ENCODE measurements at regions not wholly inside any gene's neighbourhood (a gene's known extent, or its start where the extent isn't known, plus 50 kb on each side); places are given as distances from the start of the nearest gene placed in this dataset.

DNA sequence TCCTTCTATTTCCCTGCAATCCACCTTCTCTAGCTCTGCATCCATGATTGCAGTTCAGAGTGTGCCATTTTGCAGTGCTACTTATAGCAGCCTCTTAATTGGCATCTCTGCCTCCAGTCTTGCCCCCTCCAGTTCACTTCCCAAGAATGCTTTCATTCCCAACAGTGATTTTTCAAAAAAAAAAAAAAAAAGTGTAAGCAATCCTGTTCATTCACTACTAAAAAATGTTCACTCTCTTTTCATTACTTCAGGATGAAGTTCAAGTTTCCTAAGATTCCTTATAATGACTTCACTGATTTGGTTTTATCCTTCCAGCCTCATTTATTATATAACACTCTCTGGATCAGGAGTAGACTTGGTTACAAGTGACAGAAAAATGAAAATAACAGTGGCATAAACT is 124.7 kb upstream of the LNX1 start:
- no peak overlapping the region for H2AFZ ChIP-seq (ENCODE audit: insufficient read depth, low read depth, low read length, poor library complexity, severe bottlenecking)
- peaks cover 0 to 3% (median 3%) of the 10 kb centered on the region in 3 donors for H3K27me3 Mint-ChIP-seq (ENCODE audit: low read depth in 3 of 3)

DNA sequence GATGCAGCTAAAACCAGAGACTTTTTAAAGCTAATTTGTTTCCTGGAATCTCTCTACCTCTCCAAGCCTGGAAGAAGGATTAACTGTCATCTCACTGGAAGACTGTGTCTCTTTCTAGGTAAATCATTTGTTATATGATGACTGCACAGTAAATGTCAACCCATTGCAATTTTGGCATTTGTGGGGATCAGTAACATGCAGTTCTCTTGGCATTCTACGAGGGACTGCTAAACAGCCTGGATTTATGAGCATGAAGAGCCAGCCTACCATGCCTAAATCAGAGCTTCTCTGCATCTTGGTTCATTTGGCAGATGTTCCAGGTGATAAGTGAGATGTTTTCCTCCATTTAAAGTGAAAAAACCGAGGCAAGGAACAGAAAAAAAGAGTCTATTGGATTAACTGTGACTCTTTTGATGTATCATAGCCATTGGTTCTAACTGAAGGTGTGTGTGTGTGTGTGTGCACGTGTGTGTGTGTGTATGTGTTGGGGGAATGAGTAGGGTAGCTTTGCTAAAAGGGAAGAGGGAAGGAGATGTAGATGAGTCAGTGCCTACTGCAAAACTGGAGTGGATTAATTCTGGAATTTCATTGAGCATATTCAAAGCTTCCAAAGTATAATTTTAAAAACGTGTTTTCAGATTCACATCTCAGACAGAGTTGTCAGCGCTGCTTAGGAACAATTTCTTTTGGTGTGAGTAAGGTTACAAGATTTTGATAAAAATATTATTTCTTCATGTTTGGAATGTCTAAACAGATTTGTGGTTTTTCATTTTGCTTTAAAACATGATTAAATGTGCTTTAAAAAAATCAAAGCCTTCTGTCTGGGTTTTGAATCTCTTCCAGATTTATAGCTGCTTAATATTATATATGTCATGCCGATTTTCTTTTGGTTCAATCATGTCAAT is 123.2 kb upstream of the LNX1 start:
- H3K4me1 ChIP-seq (ENCODE audit: control insufficient read depth in 1 of 2, insufficient read depth in 2 of 2, low read length in 2 of 2), result peaks cover 5 to 16% of the 10 kb centered on the region in 2 donors
- no peaks in the 10 kb centered on the region for H3K9me3 ChIP-seq (replicated peaks in 1 of 2; ENCODE audit: control insufficient read depth in 1 of 2, insufficient read depth in 1 of 2, low read length in 2 of 2)
- H3K36me3 ChIP-seq (replicated peaks in 1 of 2; ENCODE audit: control insufficient read depth in 1 of 2, insufficient read depth in 2 of 2, low read length in 2 of 2), result no peaks in the 10 kb centered on the region
- Mint-ChIP-seq H3K27me3 (ENCODE audit: low read depth in 3 of 3) (peaks cover 0 to 3% (median 2%) of the 10 kb centered on the region in 3 donors), H3K9me3 (no peaks in the 10 kb centered on the region), H3K4me3 (no peak overlapping the region), H3K27ac (no peak overlapping the region), H3K4me1 (peaks cover 16% of the 10 kb centered on the region), H3K36me3 (no peaks in the 10 kb centered on the region)
- WGBS (ENCODE audit: insufficient coverage), result 51% methylated on average over 3 of the region's 6 CpGs
- H3K27me3 ChIP-seq (ENCODE audit: control insufficient read depth in 2 of 2, insufficient read depth in 2 of 2, low read length in 2 of 2), result no peaks in the 10 kb centered on the region
- TF ChIP-seq, protein P1, sequence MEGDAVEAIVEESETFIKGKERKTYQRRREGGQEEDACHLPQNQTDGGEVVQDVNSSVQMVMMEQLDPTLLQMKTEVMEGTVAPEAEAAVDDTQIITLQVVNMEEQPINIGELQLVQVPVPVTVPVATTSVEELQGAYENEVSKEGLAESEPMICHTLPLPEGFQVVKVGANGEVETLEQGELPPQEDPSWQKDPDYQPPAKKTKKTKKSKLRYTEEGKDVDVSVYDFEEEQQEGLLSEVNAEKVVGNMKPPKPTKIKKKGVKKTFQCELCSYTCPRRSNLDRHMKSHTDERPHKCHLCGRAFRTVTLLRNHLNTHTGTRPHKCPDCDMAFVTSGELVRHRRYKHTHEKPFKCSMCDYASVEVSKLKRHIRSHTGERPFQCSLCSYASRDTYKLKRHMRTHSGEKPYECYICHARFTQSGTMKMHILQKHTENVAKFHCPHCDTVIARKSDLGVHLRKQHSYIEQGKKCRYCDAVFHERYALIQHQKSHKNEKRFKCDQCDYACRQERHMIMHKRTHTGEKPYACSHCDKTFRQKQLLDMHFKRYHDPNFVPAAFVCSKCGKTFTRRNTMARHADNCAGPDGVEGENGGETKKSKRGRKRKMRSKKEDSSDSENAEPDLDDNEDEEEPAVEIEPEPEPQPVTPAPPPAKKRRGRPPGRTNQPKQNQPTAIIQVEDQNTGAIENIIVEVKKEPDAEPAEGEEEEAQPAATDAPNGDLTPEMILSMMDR (IDR thresholded peaks at IDR 0.05), result no peak
- intact Hi-C loops (cut with micrococcal nuclease), result no loop called here
- no peak overlapping the region for H3K4me2 ChIP-seq (replicated peaks; ENCODE audit: extremely low read depth, low read length, poor library complexity, severe bottlenecking)
- no peak for DNase-seq
- H2AFZ ChIP-seq (ENCODE audit: insufficient read depth, low read depth, low read length, poor library complexity, severe bottlenecking), result no peak overlapping the region
- no peaks in the 10 kb centered on the region for H3K79me2 ChIP-seq (ENCODE audit: insufficient read depth, low read length)
- no peaks in the 10 kb centered on the region for H4K20me1 ChIP-seq (ENCODE audit: insufficient read depth, low read length)
- H3K27ac ChIP-seq (ENCODE audit: low read depth in 1 of 2, low read length in 2 of 2), result no peak overlapping the region
- H3K9ac ChIP-seq (ENCODE audit: insufficient read depth, low read length, poor library complexity, severe bottlenecking), result no peak overlapping the region
- H3K4me3 ChIP-seq (replicated peaks in 1 of 3; ENCODE audit: low read depth in 2 of 3, low read length in 3 of 3), result no peak overlapping the region

More for the DNA sequence above, 124.7 kb upstream of the LNX1 start:
- Histone ChIP-seq H4K20me1 (ENCODE audit: insufficient read depth, low read length) (no peaks in the 10 kb centered on the region), H3K4me2 (replicated peaks; ENCODE audit: extremely low read depth, low read length, poor library complexity, severe bottlenecking) (no peak overlapping the region), H3K4me1 (ENCODE audit: control insufficient read depth in 1 of 2, insufficient read depth in 2 of 2, low read length in 2 of 2) (peaks cover 5 to 16% of the 10 kb centered on the region in 2 donors), H3K36me3 (replicated peaks in 1 of 2; ENCODE audit: control insufficient read depth in 1 of 2, insufficient read depth in 2 of 2, low read length in 2 of 2) (no peaks in the 10 kb centered on the region), H3K9ac (ENCODE audit: insufficient read depth, low read length, poor library complexity, severe bottlenecking) (no peak overlapping the region), H3K79me2 (ENCODE audit: insufficient read depth, low read length) (no peaks in the 10 kb centered on the region), H3K27ac (ENCODE audit: low read depth in 1 of 2, low read length in 2 of 2) (no peak overlapping the region), H3K4me3 (replicated peaks in 1 of 3; ENCODE audit: low read depth in 2 of 3, low read length in 3 of 3) (no peak overlapping the region), H3K27me3 (ENCODE audit: control insufficient read depth in 2 of 2, insufficient read depth in 2 of 2, low read length in 2 of 2) (no peaks in the 10 kb centered on the region), H3K9me3 (replicated peaks in 1 of 2; ENCODE audit: control insufficient read depth in 1 of 2, insufficient read depth in 1 of 2, low read length in 2 of 2) (no peaks in the 10 kb centered on the region)
- Mint-ChIP-seq H3K36me3 (no peaks in the 10 kb centered on the region), H3K9me3 (no peaks in the 10 kb centered on the region), H3K4me3 (no peak overlapping the region), H3K27ac (peak overlapping the region in 2 of 7 donors; percentile 30 to 46), H3K4me1 (peaks cover 16% of the 10 kb centered on the region)
- TF ChIP-seq, protein P1 (IDR thresholded peaks at IDR 0.05), result no peak
- intact Hi-C loops (cut with micrococcal nuclease), result no loop called here
- DNase-seq, result no peak

All from CD14-positive monocyte (primary cell).